G401.6 (cell line): ENCODE measurements at regions not wholly inside any gene's neighbourhood (a gene's known extent, or its start where the extent isn't known, plus 50 kb on each side); places are given as distances from the start of the nearest gene placed in this dataset.

ENCODE experiments used
- FAIRE-seq: peaks from 2 replicates; lab custom pipeline; 2012; peaks lifted over from hg19 to GRCh38; lab: Jason Lieb, UNC

DNA sequence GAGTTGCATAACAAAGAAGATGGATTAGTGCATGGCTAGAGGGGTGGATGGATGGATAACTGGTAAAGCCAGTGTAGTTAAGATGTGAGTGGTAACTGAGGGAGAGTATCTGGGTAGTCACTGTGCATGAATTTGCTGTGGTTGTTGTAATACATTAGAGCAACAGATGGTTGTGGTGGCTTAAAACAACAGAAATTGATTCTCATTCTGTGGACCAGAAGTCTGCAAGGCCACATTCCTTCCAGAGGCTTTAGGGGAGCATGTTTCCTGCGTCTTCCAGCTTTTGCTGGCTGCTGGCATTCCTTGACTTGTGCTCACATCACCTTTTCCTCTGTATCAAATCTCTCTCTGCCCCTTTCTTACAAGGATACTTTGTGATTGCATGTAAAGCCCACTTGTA lies 155.4 kb downstream of the ASB1 start:
- FAIRE-seq, result no peak

DNA sequence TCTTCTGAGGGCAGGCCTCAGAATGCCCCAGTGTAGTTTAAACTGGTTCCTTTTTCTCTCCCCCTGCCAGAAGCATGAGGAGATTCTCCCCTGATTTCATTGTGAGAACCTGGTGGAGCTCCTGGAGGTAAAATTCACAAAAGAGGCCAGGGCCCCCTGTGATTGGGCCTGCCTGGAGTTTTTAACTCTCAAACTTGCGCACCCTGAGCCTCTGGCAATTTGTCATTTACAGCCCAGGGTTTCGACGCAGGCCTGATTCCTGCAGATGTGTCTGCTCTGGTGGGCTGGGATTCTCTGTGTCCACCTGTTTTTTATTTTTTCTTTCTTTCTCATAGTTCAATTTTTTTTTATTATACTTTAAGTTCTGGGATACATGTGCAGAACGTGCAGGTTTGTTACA lies 157.9 kb downstream of the ASB1 start:
- FAIRE-seq, result no peak

DNA sequence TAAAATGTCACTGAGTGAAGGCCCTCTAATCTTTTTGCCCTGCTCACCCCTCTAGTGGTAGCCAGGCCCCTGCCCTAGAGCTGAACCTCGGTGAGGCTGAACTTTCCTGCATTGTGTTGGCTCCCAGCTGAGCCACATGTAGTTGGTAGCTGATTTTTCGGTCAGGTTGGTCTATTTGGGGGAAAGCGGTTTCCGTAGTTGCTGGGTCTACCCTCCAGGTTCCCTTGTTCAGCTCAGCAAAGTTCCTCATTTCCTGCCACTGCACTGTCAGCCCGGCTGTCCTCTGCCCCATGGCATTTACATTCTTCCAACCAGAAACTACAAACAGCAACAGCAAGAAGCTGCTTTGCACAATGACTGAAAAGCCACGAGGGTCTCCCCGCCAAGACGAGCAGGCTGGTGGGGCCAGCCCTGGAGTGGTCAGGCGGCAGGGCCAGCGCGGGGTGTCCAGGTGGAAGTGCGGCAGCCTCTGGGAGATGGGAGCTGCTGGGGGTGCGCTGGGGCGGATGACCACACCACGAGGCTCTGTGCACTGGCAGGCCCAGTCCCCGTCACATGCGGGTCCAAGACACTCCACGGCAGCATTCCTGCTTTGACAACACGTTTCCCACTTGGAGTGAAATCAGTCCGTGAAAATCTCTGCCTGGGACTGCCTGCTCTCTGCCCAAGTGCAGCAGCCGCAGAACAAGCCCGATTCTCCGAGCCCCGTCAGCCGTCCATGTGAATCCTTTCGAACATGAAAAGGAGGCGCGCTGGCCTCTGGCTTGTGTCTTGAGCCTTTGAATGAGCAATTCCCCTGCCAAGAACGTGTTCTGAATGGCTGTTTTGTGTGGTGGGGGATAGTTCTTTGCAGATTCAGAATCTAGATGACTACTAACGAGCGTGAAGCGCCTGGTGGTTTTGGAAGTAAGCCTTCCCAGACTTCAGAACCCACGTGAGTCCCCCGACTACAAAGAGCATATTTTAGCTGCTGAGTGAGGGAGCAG lies 159.4 kb downstream of the ASB1 start:
- FAIRE-seq, result no peak

DNA sequence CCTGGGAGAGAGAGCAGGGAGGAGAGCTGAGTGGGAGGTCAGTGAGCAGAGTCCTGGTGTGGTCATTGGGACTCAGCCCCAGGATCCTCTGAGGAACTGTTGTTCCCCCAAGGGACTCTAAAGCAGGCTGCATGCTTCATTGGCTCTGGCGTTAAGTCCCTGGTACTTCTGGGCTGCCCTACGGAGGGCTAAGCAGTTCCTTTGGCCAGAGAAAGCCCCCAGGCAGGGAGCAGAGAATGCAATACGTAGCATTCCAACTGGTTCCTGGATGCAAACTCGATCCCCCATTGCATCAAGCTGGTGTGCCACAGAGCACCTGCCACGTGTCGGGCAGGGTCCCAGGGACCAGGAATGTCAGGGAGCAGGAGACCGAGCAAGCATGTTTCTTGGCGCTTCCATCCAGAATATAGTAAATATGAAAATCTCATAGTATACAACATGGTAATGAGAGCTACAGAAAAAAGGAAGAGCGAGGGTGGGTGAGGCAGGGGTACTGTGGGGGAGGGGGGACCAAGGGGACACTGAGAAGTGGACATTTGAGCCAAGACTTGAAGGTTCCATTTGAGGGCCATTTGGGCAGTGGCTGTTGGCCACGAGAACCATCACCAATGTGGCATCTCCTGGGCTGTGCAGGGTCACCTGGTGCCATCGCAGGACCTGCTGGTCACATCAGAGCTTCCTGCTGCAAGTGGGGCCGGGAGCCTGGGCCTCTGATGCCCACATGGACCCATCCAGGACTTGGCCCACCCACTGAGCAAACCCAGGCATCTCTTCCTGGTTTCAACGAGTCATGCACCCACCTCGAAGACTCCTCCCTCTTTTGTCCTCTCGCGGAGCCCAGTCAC lies 160.4 kb downstream of the ASB1 start:
- FAIRE-seq, result no peak

DNA sequence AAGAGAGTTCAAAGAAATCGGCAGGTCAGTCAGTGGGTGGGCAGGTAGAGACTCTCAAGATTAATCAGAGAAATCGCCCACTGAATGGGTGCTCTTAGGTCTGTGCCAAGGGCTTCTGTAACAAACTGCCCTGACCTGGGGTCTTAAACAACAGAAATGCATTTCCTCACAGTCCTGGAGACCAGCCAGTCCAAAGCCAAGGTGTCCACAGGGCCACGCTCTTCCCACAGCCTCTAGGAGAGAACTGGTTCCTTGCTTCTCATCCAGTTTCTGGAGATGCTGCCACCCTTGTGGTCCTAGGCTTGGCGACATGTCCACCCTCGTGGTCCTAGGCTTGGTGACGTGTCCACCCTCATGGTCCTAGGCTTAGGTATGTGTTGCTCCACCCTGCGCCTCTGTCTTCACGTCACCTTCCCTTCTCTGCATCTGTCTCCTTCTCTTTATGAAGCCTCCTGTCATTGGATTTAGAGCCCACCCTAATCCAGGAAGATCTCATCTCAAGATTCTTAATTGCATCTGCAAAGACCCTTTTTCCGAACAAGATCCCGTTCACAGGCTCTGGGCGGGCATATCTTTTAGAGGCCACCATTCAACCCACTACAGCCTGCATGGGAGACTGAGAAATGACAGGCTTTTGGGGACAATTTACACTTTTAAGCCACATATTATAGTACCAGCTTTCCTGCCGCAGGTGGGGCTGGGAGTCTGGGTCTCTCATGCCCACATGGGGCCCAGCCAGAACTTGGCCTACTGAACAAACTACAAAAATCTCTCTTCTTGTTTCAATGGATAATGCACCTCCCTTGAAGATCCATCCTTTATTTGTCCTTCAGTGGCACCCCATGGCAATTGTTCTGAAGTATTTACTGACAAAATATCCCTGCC lies 161.3 kb downstream of the ASB1 start:
- FAIRE-seq, result no peak

DNA sequence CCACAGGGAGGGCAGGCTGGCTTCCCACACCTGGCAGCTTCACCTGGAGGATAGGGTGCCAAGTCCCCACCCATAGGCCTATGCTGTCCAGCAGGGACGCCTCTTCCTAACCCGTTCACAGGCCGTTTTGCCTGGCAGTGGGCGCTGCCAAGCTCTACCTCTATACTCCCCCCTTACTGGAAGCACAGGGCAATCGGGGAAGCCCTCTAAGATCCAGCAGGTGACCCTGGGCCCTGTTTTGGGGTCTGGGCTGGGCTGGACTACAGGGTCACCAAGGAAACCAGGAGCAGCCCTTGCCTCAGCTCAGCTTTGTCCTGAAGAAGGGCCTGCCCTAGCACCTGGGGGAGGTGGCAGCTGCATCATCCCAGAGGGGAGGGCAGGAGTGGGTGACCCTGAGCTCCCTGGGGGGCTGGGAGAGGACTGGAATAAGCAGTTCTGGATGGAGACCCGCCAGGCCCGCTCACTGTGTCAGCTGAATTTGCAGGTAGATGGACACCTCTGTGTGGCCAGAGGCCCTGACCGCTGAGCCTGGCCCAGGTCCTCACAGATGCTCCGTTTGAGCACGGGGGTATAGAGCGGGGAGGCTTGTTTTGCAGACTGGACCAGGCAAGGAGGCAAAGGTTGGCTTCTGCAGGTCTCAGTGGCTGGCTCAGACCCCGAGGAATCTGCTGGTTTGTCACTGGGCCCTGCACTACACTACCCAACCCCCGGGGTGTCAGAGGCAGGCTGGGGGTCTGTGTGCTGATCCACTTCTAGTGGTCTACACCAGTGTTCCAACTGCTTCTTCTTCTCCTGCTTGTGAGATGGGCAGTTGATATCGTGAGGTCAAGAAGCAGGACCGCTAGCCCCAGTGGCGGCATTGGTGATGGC lies 163.1 kb downstream of the ASB1 start:
- no peak for FAIRE-seq

DNA sequence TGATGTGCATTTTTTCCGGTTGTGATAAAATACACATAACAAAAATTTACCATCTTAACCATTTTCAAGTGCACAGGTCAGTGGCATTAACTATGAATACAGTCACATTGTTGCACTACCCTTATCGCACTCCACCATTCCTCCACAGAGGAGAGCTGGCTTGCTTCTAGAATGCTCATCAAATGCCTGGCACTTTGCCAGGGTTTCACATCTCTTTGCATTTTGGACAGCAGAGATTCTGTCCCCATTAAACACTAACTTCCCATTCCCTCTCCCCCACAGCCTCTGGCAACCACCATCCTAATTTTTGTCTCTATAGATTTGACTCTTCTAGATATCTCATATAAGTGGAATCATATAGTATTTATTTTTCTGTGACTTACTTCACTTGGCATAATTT lies 165.0 kb downstream of the ASB1 start:
- FAIRE-seq, result no peak

DNA sequence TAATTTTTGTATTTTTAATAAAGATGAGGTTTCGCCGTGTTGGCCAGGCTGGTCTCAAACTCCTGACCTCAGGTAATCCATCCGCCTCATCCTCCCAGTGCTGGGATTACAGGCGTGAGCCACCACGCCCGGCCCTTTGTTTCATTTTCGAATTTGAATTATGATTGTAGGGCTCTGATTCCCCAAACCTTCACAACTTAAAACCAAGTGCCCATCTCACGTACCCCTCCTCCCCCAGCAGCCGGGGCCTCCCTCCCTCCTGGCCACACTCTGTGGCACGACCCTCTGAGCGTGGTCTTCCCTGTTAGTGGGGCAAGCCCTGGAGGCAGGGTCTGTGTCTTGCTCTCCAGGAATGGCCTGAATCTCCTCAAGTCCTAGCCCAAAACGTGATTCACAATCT lies 166.5 kb downstream of the ASB1 start:
- FAIRE-seq, result no peak

DNA sequence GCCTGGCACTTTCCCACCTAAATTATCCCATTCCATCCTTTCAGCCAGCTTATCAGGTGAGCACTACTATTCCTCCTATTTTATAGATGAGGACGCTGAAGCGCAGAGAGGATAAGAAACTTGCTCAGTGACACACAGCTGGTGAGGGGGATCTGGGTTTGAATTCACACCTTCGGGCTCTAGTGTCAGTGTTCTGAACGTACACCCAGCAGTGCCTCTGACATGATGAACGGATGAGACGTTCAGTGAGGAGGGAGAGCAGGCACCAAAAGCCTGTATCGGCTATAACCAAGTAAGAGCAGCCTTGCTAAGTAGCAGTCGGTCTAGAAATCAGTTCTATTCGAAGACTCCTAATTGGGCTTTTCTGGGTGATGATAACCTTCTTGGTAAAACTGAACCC lies 167.0 kb downstream of the ASB1 start:
- FAIRE-seq, result no peak

DNA sequence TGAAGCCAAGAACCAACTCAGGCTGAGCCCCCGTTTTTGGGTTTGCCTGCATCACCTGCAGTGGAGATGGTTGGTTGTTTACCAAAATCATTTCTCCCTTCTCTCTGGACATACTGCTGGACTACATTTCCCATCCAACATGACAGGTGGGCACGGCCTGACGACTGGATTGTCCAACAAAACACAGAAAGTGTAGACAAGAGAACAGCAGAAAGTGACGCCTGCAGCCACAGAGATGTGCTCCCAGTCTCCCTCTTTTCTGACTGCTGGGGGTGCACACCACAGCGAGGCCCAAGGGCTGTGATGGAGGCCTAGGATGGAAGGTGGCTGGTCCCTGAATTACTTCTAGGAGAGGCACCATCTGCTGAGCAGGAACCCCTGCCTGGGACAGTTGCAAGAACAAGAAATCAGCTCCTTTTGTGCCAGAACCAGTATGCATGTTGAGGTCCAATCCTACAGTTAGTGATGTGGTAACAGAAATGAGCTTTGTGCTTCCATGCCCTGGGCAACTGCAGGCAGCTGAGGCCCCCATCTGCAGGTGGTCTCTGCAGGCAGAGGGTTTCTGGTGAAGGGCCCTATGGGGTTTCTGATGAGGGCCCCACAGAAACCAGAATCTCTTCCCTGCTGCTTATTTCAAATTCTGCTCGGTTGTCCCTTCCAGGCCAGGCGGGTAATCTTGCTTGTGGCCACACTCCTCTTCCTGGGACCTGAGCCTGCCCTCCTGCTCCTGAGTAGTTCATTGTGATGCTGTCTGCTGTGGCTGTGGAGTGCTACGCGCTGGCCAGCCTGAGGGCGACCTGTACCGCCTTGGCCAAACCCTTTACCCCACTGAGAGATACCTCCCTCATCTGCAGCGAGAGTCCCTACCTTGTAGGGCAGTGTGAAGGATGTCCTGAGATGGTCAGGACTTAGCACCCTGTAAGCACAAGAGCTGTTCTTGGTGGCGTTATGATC lies 168.3 kb downstream of the ASB1 start:
- no peak for FAIRE-seq

DNA sequence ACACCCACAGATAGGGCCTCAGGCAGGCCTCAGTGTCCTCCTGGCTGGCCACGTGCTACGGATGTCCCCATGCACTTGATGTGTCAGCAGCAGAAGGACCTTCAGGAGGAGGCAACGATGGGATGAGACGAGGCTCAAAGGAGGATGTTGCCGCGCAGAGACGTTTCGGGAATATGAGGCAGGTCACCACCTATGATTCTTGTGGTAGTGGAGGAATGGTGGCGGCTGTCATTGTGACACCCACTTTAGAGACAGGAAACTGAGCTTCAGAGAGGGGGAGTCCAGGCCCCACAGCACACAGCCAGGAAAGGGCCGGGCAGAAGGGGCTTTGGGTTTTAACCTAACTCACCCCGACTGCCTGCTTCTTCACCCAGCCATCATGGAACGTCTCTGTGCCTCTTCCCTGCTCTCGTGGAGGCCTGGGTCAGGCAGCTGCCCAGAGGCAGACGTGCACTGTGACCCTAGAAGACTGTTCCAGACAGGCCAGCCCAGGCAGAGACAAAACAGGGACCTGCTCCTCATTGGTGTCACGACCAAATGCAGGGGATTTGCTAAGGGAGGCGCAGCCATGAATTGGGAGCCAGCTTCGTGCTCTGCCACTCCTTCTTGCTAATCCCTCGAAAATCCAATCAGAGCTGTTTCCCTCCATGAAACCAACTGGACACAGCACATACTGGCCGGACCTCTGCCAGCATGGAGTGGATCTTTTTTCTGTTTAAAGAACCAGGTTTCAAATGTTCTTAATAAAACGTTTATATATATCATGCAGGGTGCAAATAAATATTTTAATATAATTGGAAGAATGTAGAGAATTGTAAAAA lies 169.2 kb downstream of the ASB1 start:
- FAIRE-seq, result no peak

DNA sequence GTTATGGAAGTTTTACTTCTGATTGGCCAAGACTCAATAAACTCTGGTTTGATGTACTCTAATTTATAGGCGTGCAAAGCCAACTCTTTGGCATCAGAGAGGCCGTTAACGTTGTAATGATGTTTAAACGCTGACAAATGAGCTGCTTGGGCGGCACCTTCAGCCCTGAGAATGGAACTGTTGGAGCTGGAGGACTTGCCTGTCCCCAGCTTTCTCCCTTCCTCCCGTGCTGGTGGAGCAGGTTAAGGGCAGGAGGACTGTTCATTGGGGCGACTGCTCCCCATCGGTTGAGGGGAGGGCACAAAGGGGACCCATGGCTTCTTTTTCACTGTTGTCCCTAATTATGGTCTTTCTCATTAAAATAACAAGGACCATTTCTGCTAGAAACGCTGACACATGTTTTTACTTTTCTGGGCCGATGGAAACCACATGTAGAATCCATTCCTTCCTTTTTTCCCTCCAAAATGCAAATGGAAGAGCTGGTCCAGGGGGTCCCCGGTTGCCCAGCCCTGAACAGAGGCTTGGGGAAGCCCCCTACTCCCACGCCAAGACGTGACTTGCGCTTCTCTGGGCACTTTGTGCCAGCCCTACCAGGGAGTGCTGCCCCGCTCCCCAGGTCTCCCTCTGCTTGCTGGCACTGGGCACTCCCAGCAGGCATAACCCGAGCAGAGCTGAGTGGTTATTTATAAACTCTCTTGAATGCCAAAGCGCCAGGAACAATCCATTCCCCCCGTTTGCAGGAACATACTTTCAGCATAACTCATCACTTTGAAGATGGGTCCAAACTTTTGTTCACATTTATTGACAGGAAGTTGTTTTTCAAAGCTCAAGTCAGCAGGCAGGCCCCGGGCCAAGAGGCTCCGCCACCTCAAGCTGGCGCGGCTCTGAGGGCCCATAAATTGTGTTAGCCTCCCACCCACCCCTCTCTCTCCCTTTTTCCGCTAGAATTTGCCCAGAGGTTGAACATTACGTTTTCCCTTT lies 170.1 kb downstream of the ASB1 start:
- FAIRE-seq, result no peak

DNA sequence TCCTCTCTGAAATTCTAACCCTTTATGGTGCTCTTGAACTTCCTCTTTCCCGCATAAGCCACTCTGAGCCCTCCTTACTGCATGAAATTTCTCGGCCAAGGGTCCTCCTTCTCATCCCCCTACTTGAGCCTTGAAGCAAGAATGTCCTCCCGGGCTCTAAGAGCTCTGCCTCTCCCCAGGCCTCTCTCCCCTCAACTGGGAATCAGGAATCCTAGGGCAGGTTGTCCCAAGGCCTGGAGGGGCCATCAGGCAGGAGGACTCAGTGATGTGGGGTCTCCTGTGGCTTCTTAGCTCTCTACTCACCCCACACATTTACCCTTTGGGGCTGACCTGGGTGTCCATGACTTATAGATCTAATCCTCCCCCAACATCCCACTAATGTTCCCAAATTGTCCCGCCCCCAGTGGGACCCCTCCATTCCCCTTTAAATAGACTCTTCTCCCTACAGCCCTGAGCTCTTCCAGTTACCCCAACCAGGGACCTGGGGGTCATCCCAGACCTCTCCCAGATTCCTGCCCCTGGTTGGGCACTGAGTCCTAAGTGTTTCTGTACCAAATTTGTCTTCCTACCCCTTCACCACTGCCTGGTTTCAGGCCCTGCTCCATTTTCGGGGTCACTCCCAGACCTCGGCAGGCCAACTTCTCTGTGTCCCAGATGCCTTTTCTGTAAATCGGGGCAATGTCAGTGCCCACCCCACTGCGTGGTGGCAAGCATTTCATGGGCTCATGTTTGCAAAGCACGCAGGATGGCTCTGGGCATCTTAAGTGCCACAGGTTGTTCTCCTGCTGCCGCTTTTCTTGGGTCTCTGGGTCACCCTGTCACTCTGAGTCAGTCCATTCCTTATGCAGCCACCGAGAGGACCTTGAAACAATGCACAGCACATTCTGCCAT lies 171.2 kb downstream of the ASB1 start:
- FAIRE-seq, result no peak

DNA sequence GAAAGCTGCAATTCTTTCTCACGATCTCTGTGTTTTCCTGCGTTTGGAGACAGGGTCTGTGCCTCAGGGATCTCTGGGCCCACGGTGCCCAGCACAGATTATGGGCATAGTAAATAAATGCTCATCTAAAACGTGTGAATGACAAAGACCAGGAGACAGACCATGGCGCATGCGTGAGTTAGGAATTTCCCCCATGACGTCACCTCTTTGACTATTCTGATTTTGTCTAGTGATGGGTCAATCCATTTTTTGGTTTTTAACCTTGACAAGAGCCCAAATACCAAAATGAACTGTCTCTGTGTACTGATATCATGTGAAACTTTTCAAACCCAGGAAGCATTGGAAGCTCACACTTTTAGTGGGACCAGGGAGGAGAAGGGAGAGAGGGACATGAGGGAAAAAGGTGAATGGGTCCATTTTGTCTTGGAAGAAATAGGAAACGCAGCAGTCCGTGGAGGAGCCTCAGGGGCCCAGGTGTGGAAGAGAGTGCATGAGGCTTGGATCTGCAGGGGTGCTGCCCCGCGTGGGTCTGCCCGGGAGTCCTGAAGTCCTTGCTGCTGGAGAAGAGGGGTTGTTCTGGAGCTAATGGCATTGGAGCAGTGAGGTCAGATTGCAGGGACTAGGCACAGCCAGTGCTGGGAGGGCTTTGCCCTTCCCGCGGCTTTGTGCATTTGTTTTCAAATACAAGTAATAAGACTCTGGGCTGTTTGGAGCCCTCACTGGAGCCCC lies 172.2 kb downstream of the ASB1 start:
- no peak for FAIRE-seq

DNA sequence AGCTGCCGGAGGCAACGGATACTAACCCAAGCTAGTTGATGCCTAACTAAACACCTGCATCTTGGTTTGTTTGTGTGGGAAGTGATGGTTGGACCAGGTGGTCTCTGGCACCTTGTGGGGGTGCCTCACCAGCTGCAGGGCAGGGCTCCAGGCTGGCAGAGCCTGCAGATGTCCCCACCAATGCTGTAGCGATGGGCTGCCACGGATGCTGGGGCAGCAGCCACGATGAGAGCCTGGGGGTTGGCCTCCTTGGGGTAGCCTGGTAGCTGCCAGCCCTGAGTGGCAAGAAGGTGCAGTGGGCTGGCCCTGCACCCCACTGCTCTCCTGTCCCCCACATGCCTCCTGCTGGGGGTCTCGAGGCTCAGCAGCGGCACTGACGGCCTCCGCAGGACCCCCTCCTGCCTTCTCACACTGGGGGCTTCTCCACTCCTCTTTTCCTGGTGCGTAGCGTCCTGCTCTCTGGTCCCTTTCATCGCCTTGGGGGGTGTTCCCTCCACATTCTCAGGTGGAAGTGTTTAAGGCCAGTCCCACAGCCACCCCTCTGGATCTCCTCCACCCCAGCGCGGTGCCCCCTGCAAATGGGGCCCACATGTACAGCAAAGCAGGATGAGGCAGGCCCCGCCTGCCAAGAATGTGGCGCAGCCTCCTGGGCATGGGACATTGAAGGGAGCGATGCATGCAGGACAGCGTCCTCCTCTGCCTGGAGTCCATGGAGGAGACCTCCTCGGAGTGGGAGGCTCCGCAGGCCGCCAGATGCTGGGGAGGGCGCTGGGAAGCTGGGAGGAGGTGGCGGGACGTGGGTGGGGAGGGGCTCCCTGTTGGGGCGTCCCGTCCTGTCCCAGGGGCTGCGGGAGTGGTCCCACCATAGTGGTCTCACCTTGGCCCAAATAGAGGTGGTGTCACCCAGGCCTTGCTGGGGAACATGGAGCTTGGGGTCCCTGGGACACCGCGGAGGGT lies 173.1 kb downstream of the ASB1 start:
- FAIRE-seq, result no peak
